ENCODE measurements at regions not wholly inside any gene's neighbourhood (a gene's known extent, or its start where the extent isn't known, plus 50 kb on each side); places are given as distances from the start of the nearest gene placed in this dataset.

- BruUV-seq (replicated peaks) = no TSS peak
- dilution Hi-C loops (cut with MboI; ENCODE audit: extremely low pct_ligation_motif_present, low sequenced_read_pairs) = no loop called here
- FAIRE-seq = no peak
Measured at GRCh38 chr14:42624980-42625761, 1018.5 kb downstream of the LRFN5 start.

DNA sequence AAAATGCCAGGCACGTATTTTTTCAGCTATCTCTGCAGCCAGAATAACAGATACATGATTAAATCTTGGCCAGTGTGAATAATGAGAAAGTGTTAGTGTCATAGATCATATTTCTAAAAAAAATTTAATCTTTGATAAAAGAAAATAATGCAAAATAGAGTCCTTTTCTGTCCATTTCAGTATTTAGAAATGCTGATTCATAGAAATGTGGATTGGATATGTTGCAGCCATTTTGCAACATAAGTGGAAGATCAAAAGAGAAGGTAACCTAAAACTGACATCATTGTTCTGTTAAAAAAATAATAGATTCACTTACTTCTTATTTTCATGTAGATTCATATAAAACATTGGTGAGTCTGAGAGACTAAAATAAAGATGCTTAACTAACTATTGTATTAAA lies 1010.3 kb downstream of the LRFN5 start:
- H4K20me1 ChIP-seq (replicated peaks; ENCODE audit: control insufficient read depth, extremely low read depth, insufficient read depth, low read length) = no peaks in the 10 kb centered on the region
- H3K4me3 ChIP-seq (replicated peaks in 1 of 3; ENCODE audit: insufficient read depth in 1 of 3, low read depth in 1 of 3, low read length in 3 of 3) = no peak overlapping the region
- H3K9me1 ChIP-seq (replicated peaks; ENCODE audit: control insufficient read depth, extremely low read depth, insufficient read depth, low read length) = no peaks in the 10 kb centered on the region
- FAIRE-seq = no peak
- no peaks in the 10 kb centered on the region for H3K36me3 ChIP-seq (ENCODE audit: control insufficient read depth in 2 of 2, extremely low read depth in 1 of 2, insufficient read depth in 2 of 2, low read length in 2 of 2)
- H3K27me3 ChIP-seq (ENCODE audit: control insufficient read depth in 2 of 2, insufficient read depth in 2 of 2, low read length in 2 of 2) = no peaks in the 10 kb centered on the region
- H3K9me3 ChIP-seq (replicated peaks; ENCODE audit: control insufficient read depth, insufficient read depth, low read length) = peaks cover 3% of the 10 kb centered on the region
- no peak for DNase-seq (ENCODE audit: low read depth, low spot score)
- H3K4me1 ChIP-seq (ENCODE audit: control insufficient read depth, extremely low read depth, insufficient read depth, low read length) = no peaks in the 10 kb centered on the region
- H3K4me2 ChIP-seq (ENCODE audit: insufficient read depth, low read length) = no peak overlapping the region
- dilution Hi-C loops (cut with MboI; ENCODE audit: extremely low pct_ligation_motif_present, low sequenced_read_pairs) (no loop called here), intact Hi-C loops (cut with micrococcal nuclease) (no loop called here)
- ChIA-PET CTCF (no interaction called here), POLR2A (no interaction called here)
- no peak overlapping the region for H3K27ac ChIP-seq (ENCODE audit: insufficient read depth, low read depth, low read length)
- H3K79me2 ChIP-seq (ENCODE audit: control insufficient read depth, insufficient read depth, low read length) = no peaks in the 10 kb centered on the region
- no TSS peak for BruUV-seq (replicated peaks)
- no peak for TF ChIP-seq JUN (IDR thresholded peaks at IDR 0.05; ENCODE audit: borderline replicate concordance, insufficient read depth, insufficient read length, low read depth)
- TF ChIP-seq POLR2AphosphoS5 (IDR thresholded peaks at IDR 0.05; ENCODE audit: insufficient read depth, low read depth, low read length) = no peak
- no peak for TF ChIP-seq GATA2 (IDR thresholded peaks at IDR 0.05; ENCODE audit: insufficient read depth, insufficient read length, low read depth, low read length)
- no peak for TF ChIP-seq POLR2A (IDR thresholded peaks at IDR 0.05; ENCODE audit: low read depth, low read length)
- TF ChIP-seq MAX (IDR thresholded peaks at IDR 0.05; ENCODE audit: insufficient read depth, insufficient read length) = no peak
- no peak overlapping the region for H2AFZ ChIP-seq (ENCODE audit: low read depth, low read length)
- H3K9ac ChIP-seq (replicated peaks; ENCODE audit: extremely low read depth, insufficient read depth, low read length) = no peak overlapping the region

More at GRCh38 chr14:42624980-42625761, 1018.5 kb downstream of the LRFN5 start:
- POLR2A ChIA-PET = no interaction called here
- Histone ChIP-seq H3K4me3 (replicated peaks in 1 of 3; ENCODE audit: insufficient read depth in 1 of 3, low read depth in 1 of 3, low read length in 3 of 3) (no peak overlapping the region), H2AFZ (ENCODE audit: low read depth, low read length) (no peak overlapping the region), H3K36me3 (ENCODE audit: control insufficient read depth in 2 of 2, extremely low read depth in 1 of 2, insufficient read depth in 2 of 2, low read length in 2 of 2) (no peaks in the 10 kb centered on the region), H3K27ac (ENCODE audit: insufficient read depth, low read depth, low read length) (no peak overlapping the region), H4K20me1 (replicated peaks; ENCODE audit: control insufficient read depth, extremely low read depth, insufficient read depth, low read length) (no peaks in the 10 kb centered on the region), H3K4me2 (ENCODE audit: insufficient read depth, low read length) (no peak overlapping the region), H3K79me2 (ENCODE audit: control insufficient read depth, insufficient read depth, low read length) (no peaks in the 10 kb centered on the region), H3K4me1 (ENCODE audit: control insufficient read depth, extremely low read depth, insufficient read depth, low read length) (no peaks in the 10 kb centered on the region), H3K27me3 (ENCODE audit: control insufficient read depth in 2 of 2, insufficient read depth in 2 of 2, low read length in 2 of 2) (no peaks in the 10 kb centered on the region), H3K9ac (replicated peaks; ENCODE audit: extremely low read depth, insufficient read depth, low read length) (no peak overlapping the region), H3K9me1 (replicated peaks; ENCODE audit: control insufficient read depth, extremely low read depth, insufficient read depth, low read length) (no peaks in the 10 kb centered on the region), H3K9me3 (replicated peaks; ENCODE audit: control insufficient read depth, insufficient read depth, low read length) (peaks cover 2% of the 10 kb centered on the region)
- CTCF ChIA-PET = no interaction called here
- TF ChIP-seq MYC (IDR thresholded peaks at IDR 0.05; ENCODE audit: low read depth, low read length) (no peak), GATA2 (IDR thresholded peaks at IDR 0.05; ENCODE audit: insufficient read depth, insufficient read length, low read depth, low read length) (no peak), POLR2AphosphoS5 (IDR thresholded peaks at IDR 0.05; ENCODE audit: insufficient read depth, low read depth, low read length) (no peak), POLR2A (IDR thresholded peaks at IDR 0.05; ENCODE audit: low read depth, low read length) (no peak)
- no peak for DNase-seq (ENCODE audit: low read depth, low spot score)
- intact Hi-C loops (cut with micrococcal nuclease) = no loop called here

Data from endothelial cell of umbilical vein (primary cell).